Thymus (tissue), 11 donors: ENCODE measurements at regions not wholly inside any gene's neighbourhood (a gene's known extent, or its start where the extent isn't known, plus 50 kb on each side); places are given as distances from the start of the nearest gene placed in this dataset.
"Not testable (repeated sequence)": the region's sequence is repeated elsewhere in the genome, so short reads cannot be mapped to it uniquely, and the experiment has no call there.

Source experiments
- DNase-seq, 9 donors: peaks; one replicate each; pipeline ENCODE4 v3.0.0-alpha.2; 2013; ENCODE audit warnings: low spot score in 9 of 9, low read depth in 6 of 9, missing footprints in 1 of 9
- H3K27ac ChIP-seq, 2 donors: one replicate each; pipeline ENCODE4 v1.5.1; 2013; ENCODE audit warnings: control low read depth in 1 of 2, low read depth in 1 of 2, low read length in 1 of 2, mild to moderate bottlenecking in 1 of 2, moderate library complexity in 1 of 2
- H3K27me3 ChIP-seq, 2 donors: one replicate each; pipeline ENCODE4 v1.5.1; 2013; ENCODE audit warnings: low read length in 1 of 2; ENCODE audit not compliant: control insufficient read depth in 2 of 2, insufficient read depth in 1 of 2
- H3K36me3 ChIP-seq, 2 donors: one replicate each; pipeline ENCODE4 v1.5.1; 2013; ENCODE audit warnings: low read length in 1 of 2, mild to moderate bottlenecking in 1 of 2, moderate library complexity in 1 of 2; ENCODE audit not compliant: control insufficient read depth in 2 of 2, insufficient read depth in 2 of 2
- H3K4me1 ChIP-seq, 2 donors: one replicate each; pipeline ENCODE4 v1.5.1; 2013; ENCODE audit warnings: low read length in 2 of 2; ENCODE audit not compliant: control insufficient read depth in 2 of 2, insufficient read depth in 2 of 2
- H3K4me3 ChIP-seq, 2 donors: one replicate each; pipeline ENCODE4 v1.5.1; 2013; ENCODE audit warnings: low read length in 2 of 2, control low read depth in 1 of 2, mild to moderate bottlenecking in 1 of 2
- H3K9me3 ChIP-seq, 2 donors: one replicate each; pipeline ENCODE4 v1.5.1; 2013; ENCODE audit warnings: low read length in 1 of 2, mild to moderate bottlenecking in 1 of 2; ENCODE audit not compliant: control insufficient read depth in 2 of 2, insufficient read depth in 1 of 2
- WGBS: extraction: QIAGEN DNeasy Blood & Tissue Kit; methylation state at CpG from one replicate; pipeline ENCODE4 v1.1.7; 2013; 5-methylcytosine and 5-hydroxymethylcytosine counted together
- donor health status: healthy.

DNA sequence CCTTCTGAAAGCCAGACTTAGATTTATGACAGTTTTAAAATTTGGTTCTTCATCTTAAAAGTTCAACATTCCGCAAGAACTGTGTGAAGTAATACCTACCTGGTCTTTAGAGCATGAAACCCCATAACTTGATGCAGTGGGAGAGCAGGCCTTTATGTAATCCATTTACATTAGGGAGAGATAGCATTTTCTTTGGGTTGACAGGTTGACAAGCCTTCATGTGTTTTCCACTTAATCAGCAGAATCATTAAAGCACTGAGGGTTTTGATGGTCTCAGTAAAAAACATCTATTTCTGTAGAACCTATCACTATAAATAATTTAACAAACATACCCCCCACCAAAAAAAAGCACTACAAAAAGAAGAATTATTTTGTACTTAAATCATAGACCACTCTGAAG, 121.6 kb upstream of the KIF2A start:
- Histone ChIP-seq H3K36me3 (no peaks in the 10 kb centered on the region), H3K4me3 (no peak overlapping the region), H3K27me3 (no peaks in the 10 kb centered on the region), H3K4me1 (no peaks in the 10 kb centered on the region), H3K9me3 (no peaks in the 10 kb centered on the region), H3K27ac (no peak overlapping the region)
- no peak for DNase-seq
- 96% methylated on average over 1 of the region's 1 CpG for WGBS

DNA sequence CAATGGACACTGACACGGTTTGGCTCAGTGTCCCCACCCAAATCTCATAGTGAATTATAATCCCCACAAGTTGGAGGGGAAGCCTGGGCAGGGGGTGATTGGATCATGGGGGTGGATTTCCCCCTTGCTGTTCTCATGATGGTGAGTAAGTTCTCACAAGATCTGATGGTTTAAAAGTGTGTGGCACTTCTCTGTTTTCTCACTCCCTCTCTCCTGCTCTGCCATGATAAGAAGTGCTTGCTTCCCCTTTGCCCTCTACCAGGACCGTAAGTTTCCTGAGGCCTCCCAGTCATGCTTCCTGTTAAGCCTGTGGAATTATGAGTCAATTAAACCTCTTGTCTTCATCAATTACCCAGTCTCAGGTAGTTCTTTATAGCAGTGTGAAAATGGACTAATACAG, 115.8 kb upstream of the KIF2A start:
- no peaks in the 10 kb centered on the region for H3K4me1 ChIP-seq

DNA sequence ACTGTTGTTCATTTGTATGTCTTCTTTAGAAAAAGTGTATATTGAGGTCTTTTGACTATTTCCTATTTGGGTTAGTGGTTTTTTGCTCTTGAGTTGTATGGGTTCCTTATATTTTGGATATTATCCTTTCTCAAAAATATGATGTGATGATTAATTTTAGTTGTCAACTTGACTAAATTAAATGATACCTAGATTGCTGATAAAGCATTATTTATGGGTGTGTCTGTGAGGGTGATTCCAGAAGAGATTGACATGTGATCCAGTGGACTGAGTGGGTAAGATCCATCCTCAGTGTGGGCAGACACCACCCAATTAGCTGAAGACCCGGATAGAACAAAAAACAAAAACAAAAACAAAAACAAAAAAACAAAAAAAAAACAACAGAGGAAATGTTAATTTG, 115.1 kb upstream of the KIF2A start:
- Histone ChIP-seq H3K4me3 (no peak overlapping the region), H3K9me3 (peaks cover 1 to 8% of the 10 kb centered on the region in 2 donors), H3K27ac (no peak overlapping the region), H3K27me3 (no peaks in the 10 kb centered on the region), H3K36me3 (no peaks in the 10 kb centered on the region), H3K4me1 (no peaks in the 10 kb centered on the region)
- no peak for DNase-seq
- 58% methylated on average over 1 of the region's 1 CpG for WGBS

More for the DNA sequence above, 115.8 kb upstream of the KIF2A start:
- H3K27ac ChIP-seq: no peak overlapping the region
- H3K4me3 ChIP-seq: no peak overlapping the region
- H3K9me3 ChIP-seq: peaks cover 1 to 8% of the 10 kb centered on the region in 2 donors
- 44% methylated on average over 2 of the region's 2 CpGs for WGBS
- H3K27me3 ChIP-seq: no peaks in the 10 kb centered on the region
- H3K36me3 ChIP-seq: no peaks in the 10 kb centered on the region
- no peak for DNase-seq

DNA sequence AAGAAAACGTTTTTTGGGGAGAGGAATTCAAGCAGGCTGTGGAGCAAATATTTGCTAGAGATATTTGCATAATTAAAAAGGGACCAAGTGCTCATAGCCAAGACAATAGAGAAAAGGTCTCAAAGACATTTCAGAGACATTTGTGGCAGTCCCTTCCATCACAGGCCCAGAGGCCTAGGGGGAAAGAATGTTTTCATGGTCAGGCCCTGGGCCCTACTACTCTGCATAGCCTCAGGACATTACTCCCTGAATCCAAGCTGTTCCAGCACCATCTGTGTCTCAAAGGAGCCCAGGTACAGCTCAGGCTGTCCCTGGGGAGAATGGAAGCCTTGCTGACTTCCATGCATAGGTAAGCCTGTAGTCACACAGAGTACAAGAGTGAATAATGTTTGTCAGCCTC, 113.0 kb upstream of the KIF2A start:
- H3K4me1 ChIP-seq: no peaks in the 10 kb centered on the region
- H3K36me3 ChIP-seq: no peaks in the 10 kb centered on the region
- H3K4me3 ChIP-seq: no peak overlapping the region
- no peak for DNase-seq
- peaks cover 1 to 8% of the 10 kb centered on the region in 2 donors for H3K9me3 ChIP-seq
- no peak overlapping the region for H3K27ac ChIP-seq
- 91% methylated on average over 1 of the region's 1 CpG for WGBS
- no peaks in the 10 kb centered on the region for H3K27me3 ChIP-seq

DNA sequence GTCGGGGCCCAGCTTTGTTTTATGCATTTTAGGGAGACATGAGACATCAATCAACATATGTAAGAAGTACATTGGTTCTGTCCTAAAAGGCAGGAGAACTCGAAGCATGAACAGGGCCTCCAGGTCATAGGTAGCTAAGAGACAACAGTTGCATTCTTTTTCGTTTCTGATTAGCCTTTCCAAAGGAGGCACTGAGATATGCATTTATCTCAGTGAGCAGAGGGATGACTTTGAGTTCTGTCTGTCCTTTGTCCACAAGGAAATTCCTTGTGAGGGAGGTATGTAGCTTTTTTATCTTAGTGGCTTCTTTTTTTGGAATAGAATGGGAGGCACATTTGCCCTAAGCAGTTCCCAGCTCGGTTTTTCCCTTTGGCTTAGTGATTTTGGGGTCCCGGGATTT, 109.5 kb upstream of the KIF2A start:
- H3K36me3 ChIP-seq, H3K27me3 ChIP-seq, H3K4me3 ChIP-seq, DNase-seq, H3K4me1 ChIP-seq, H3K27ac ChIP-seq, H3K9me3 ChIP-seq: not testable (repeated sequence)
- WGBS: 91% methylated on average over 5 of the region's 5 CpGs

DNA sequence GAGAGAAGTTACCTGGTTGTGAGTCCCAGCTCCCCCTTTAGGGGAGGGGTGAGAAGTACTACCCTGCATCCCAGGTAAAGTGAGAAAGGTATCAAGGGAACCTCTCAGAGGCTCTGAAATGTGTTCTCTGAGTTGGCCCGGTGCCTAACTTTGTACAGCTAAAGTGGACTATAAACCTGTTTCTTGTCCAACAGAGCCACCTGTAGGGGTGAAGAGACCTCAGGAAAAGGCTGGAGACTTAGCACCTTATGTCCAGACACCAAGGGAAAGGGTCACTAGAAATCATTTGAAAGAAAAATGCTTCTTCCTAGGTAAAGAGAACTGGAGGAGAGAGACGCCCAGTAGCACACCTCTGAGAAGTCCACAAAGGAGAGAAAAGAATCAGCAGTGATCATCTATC, 108.3 kb upstream of the KIF2A start:
- H3K27ac ChIP-seq: no peak overlapping the region
- 96% methylated on average over 2 of the region's 2 CpGs for WGBS
- no peak overlapping the region for H3K4me3 ChIP-seq
- peaks cover 1 to 7% of the 10 kb centered on the region in 2 donors for H3K9me3 ChIP-seq
- no peaks in the 10 kb centered on the region for H3K27me3 ChIP-seq
- H3K36me3 ChIP-seq: no peaks in the 10 kb centered on the region
- DNase-seq: no peak
- no peaks in the 10 kb centered on the region for H3K4me1 ChIP-seq

DNA sequence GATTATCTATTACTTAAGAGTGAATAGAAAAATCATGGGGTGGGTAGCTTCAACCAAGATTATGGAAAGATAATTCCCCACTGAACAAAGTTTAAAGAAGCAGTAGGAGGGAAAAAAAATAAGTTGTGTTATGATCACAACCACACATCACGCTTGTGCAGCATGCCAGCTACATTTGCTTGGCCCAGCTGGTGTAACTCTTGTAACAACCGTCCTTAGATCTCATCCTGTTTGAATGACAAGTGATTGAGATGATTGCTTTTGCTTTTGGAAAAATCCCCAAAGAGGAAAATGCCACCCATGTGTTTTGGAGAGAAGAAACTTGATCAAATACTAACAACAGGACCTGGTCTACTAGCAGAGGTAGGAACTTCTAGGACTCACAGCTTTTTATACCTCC, 107.6 kb upstream of the KIF2A start:
- no peaks in the 10 kb centered on the region for H3K27me3 ChIP-seq
- no peaks in the 10 kb centered on the region for H3K4me1 ChIP-seq
- H3K36me3 ChIP-seq: no peaks in the 10 kb centered on the region
- no peak overlapping the region for H3K4me3 ChIP-seq
- peaks cover 1 to 2% of the 10 kb centered on the region in 2 donors for H3K9me3 ChIP-seq
- no peak overlapping the region for H3K27ac ChIP-seq
- DNase-seq: no peak
- WGBS: 92% methylated on average over 2 of the region's 2 CpGs

DNA sequence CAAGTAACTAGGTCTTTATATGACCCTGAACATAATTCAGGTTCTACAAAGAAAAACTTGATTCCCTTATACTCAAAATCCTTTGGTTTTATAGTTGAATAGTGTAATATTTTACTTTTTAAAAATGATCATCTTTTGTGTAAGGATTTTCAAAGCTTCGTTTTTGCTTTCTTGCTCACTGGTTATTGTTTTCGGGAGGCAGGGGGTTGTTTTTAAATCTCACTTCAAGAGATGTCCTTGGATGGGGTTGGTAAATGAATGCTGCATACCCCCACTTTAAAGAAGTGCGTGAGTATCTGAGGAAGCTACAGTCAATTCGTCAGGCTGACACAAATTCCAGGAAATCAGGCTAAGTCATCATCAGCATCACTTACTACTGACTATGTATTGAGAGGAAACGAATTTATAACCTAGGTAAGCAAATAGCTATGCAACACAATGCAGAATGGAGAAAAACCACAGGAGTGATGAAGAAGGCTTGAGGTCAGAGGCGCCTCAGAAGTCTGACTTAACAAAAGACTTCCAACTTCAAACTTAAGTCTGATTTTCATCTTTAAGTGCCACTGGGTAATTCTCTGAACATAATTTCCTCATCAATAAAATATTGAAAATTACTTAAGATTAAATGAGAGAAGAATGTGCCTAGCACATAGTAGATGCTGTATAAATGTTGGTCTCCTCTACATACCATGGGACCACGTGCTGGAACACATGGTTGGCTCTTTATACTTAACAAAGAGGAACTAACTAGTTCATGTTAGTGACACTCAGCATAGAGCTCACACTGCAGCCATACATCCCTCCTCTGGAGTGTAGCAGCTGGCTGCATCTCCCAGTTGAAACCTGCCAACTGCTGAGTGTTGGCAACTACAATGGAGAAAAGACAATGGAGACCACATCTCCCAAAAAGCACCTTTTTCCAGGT, 106.0 kb upstream of the KIF2A start:
- Histone ChIP-seq H3K4me3 (no peak overlapping the region), H3K4me1 (no peaks in the 10 kb centered on the region), H3K27ac (no peak overlapping the region), H3K27me3 (no peaks in the 10 kb centered on the region), H3K9me3 (no peaks in the 10 kb centered on the region), H3K36me3 (no peaks in the 10 kb centered on the region)
- WGBS: 82% methylated on average over 7 of the region's 7 CpGs
- no peak for DNase-seq

DNA sequence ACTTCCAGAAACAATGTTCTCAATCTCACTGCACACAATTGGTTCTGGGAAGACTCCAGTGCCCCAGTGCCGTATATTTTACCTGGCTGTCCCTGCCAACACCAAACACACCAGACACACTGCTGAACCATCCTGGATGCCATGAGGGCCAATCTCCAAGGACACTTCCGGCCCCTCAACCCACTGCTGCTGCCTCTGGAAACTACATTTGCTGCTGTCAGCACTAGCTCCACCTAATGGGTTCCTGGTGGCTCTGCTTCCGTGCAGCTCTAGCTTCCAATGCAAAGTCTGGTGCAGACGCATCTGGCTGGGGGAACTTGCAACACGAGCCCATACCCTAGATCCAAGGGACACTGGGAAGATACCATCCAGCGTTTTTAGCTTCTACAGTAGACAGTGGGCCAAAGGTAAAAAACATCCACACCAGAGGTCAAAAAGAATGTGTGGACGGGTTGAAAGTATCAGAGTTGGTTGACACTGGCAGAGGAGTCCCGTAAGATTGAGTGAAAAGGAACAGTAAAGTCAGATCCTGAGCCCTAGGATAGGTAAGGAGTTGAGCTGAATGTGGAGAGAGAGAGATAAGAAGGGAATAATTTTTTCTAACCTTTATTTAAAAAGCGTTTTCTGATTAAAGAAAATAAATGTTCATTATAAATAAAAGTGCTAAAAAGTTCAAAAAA, 99.7 kb upstream of the KIF2A start:
- no peaks in the 10 kb centered on the region for H3K9me3 ChIP-seq

More for the DNA sequence above, 99.7 kb upstream of the KIF2A start:
- H3K4me1 ChIP-seq: no peaks in the 10 kb centered on the region
- no peak overlapping the region for H3K4me3 ChIP-seq
- no peak for DNase-seq
- H3K27ac ChIP-seq: no peak overlapping the region
- WGBS: 95% methylated on average over 9 of the region's 9 CpGs
- H3K36me3 ChIP-seq: no peaks in the 10 kb centered on the region
- no peaks in the 10 kb centered on the region for H3K27me3 ChIP-seq
